H1 (cell line): ENCODE measurements at regions not wholly inside any gene's neighbourhood (a gene's known extent, or its start where the extent isn't known, plus 50 kb on each side); places are given as distances from the start of the nearest gene placed in this dataset.

ENCODE experiments used
- CTCF ChIA-PET: fragments of 300-600 bp; sonication (Branson Sonifier 250); formaldehyde crosslinking; loops from one replicate; lab custom pipeline; 2021; ENCODE audit not compliant: partially characterized antibody; lab: Charles Lee
- POLR2A ChIA-PET: fragments of 300-600 bp; sonication (Branson Sonifier 250); formaldehyde crosslinking; loops from one replicate; lab custom pipeline; 2021; ENCODE audit warnings: inconsistent platforms; ENCODE audit not compliant: partially characterized antibody; lab: Charles Lee
- DNase-seq, 2 experiments: peaks; one replicate each; pipeline versions ENCODE4 v3.0.0 to v3.0.0-alpha.2; 2010 to 2022; ENCODE audit warnings: low spot score in 2 of 2, low read depth in 1 of 2, mixed read lengths in 1 of 2
- FAIRE-seq: peaks from 2 replicates; lab custom pipeline; 2011; peaks lifted over from hg19 to GRCh38; lab: Jason Lieb, UNC
- H2AFZ ChIP-seq: 2 replicates; pipeline ENCODE4 v1.8.1; 2012; ENCODE audit warnings: low read length, inconsistent platforms
- H2AK5ac ChIP-seq: 2 replicates; pipeline ENCODE4 v1.6.1; 2013; ENCODE audit warnings: low read depth, low read length
- H2BK120ac ChIP-seq: replicated peaks from 2 replicates; pipeline ENCODE3; 2013; ENCODE audit warnings: low read depth, low read length, inconsistent platforms
- H2BK12ac ChIP-seq: 2 replicates; pipeline ENCODE4 v1.6.1; 2013; ENCODE audit warnings: low read depth, low read length
- H2BK15ac ChIP-seq: 2 replicates; pipeline ENCODE4 v1.6.1; 2013; ENCODE audit warnings: low read length
- H2BK20ac ChIP-seq: 2 replicates; pipeline ENCODE4 v1.6.1; 2013; ENCODE audit warnings: low read length
- H2BK5ac ChIP-seq: 2 replicates; pipeline ENCODE4 v1.6.1; 2013; ENCODE audit warnings: low read depth, low read length
- H3K14ac ChIP-seq: 2 replicates; pipeline ENCODE4 v1.6.1; 2013; ENCODE audit warnings: inconsistent platforms; ENCODE audit not compliant: insufficient read length
- H3K18ac ChIP-seq: 2 replicates; pipeline ENCODE4 v1.6.1; 2013; ENCODE audit warnings: low read length; ENCODE audit errors: extremely low read depth
- H3K23ac ChIP-seq: 2 replicates; pipeline ENCODE4 v1.6.1; 2013; ENCODE audit warnings: inconsistent platforms; ENCODE audit not compliant: insufficient read length
- H3K23me2 ChIP-seq: 2 replicates; pipeline ENCODE4 v1.6.1; 2013; ENCODE audit warnings: low read depth, low read length
- H3K27ac ChIP-seq: 2 replicates; pipeline ENCODE4 v1.6.1; 2011; ENCODE audit warnings: low read depth, low read length, inconsistent platforms
- H3K27me3 ChIP-seq, 4 experiments: replicated peaks in 1 of 4; 1 replicate in 1 of 4; 2 replicates in 3 of 4; pipeline versions ENCODE4 v1.6.1 to v1.8.1; 2011 to 2013; ENCODE audit warnings: low read length in 3 of 4, mild to moderate bottlenecking in 3 of 4, inconsistent platforms in 2 of 4, mixed read lengths in 2 of 4, moderate library complexity in 1 of 4; ENCODE audit not compliant: control insufficient read depth in 3 of 4, insufficient read depth in 3 of 4; ENCODE audit errors: extremely low read depth in 1 of 4
- H3K36me3 ChIP-seq, 4 experiments: 2 replicates each; pipeline versions ENCODE4 v1.6.1 to v1.8.1; 2011 to 2013; ENCODE audit warnings: mild to moderate bottlenecking in 4 of 4, low read length in 3 of 4, moderate library complexity in 2 of 4, control low read depth in 1 of 4, inconsistent platforms in 1 of 4; ENCODE audit not compliant: insufficient read depth in 4 of 4, control insufficient read depth in 2 of 4
- H3K4ac ChIP-seq: replicated peaks from 2 replicates; pipeline ENCODE3; 2013; ENCODE audit warnings: low read length, low read depth, mixed read lengths, inconsistent platforms; ENCODE audit not compliant: insufficient read length
- H3K4me1 ChIP-seq, 4 experiments: replicated peaks in 1 of 4; 1 replicate in 1 of 4; 2 replicates in 3 of 4; pipeline versions ENCODE4 v1.6.1 to v1.8.1; 2011 to 2013; ENCODE audit warnings: low read length in 3 of 4, inconsistent platforms in 2 of 4, mixed read lengths in 1 of 4; ENCODE audit not compliant: insufficient read depth in 4 of 4, control insufficient read depth in 3 of 4
- H3K4me2 ChIP-seq, 2 experiments: 2 replicates each; pipeline versions ENCODE4 v1.6.1 to v1.8.1; 2011 to 2013; ENCODE audit warnings: low read depth in 2 of 2, low read length in 2 of 2, control low read depth in 1 of 2, inconsistent platforms in 1 of 2, mild to moderate bottlenecking in 1 of 2; ENCODE audit not compliant: insufficient read depth in 1 of 2
- H3K4me3 ChIP-seq, 4 experiments: fragments of 200-600, 300-600 bp in 1 of 4; sonication (generic), shearing (Covaris generic), sonication (Bioruptor Twin) in 1 of 4; 2 replicates each; pipeline versions ENCODE4 v1.5.1 to v1.8.1; 2011 to 2016; ENCODE audit warnings: low read length in 4 of 4, low read depth in 3 of 4, control low read depth in 2 of 4, inconsistent platforms in 2 of 4, mild to moderate bottlenecking in 2 of 4, mixed read lengths in 1 of 4, moderate library complexity in 1 of 4; ENCODE audit not compliant: insufficient read depth in 2 of 4; ENCODE audit errors: extremely low read depth in 1 of 4
- H3K56ac ChIP-seq: replicated peaks from 2 replicates; pipeline ENCODE3; 2013; ENCODE audit warnings: low read depth, mild to moderate bottlenecking, mixed read lengths, low read length, inconsistent platforms; ENCODE audit not compliant: insufficient read length
- H3K79me1 ChIP-seq: 2 replicates; pipeline ENCODE4 v1.6.1; 2013; ENCODE audit warnings: low read depth, low read length, control low read depth
- H3K79me2 ChIP-seq, 2 experiments: 2 replicates each; pipeline versions ENCODE4 v1.6.1 to v1.8.1; 2012 to 2013; ENCODE audit warnings: low read length in 2 of 2, mild to moderate bottlenecking in 2 of 2, inconsistent platforms in 1 of 2; ENCODE audit not compliant: insufficient read depth in 2 of 2, control insufficient read depth in 1 of 2
- H3K9ac ChIP-seq, 4 experiments: replicated peaks in 1 of 4; 1 replicate in 1 of 4; 2 replicates in 3 of 4; pipeline versions ENCODE4 v1.6.1 to v1.8.1; 2011 to 2013; ENCODE audit warnings: low read depth in 3 of 4, low read length in 3 of 4, control low read depth in 2 of 4, mild to moderate bottlenecking in 2 of 4, moderate library complexity in 2 of 4, inconsistent platforms in 1 of 4; ENCODE audit errors: extremely low read depth in 1 of 4
- H3K9me3 ChIP-seq, 2 experiments: 2 replicates each; pipeline versions ENCODE4 v1.6.1 to v1.8.1; 2012 to 2013; ENCODE audit warnings: mild to moderate bottlenecking in 2 of 2, moderate library complexity in 2 of 2, control low read depth in 1 of 2, inconsistent platforms in 1 of 2, low read depth in 1 of 2, low read length in 1 of 2, mixed read lengths in 1 of 2; ENCODE audit not compliant: insufficient read depth in 2 of 2
- H4K20me1 ChIP-seq, 2 experiments: replicated peaks in 1 of 2; 2 replicates each; pipeline versions ENCODE3 to v1.8.1; 2011 to 2013; ENCODE audit warnings: inconsistent platforms in 2 of 2, low read length in 2 of 2, mild to moderate bottlenecking in 1 of 2; ENCODE audit not compliant: insufficient read depth in 2 of 2, control insufficient read depth in 1 of 2
- H4K5ac ChIP-seq: 2 replicates; pipeline ENCODE4 v1.6.1; 2013; ENCODE audit warnings: low read length, low read depth, mixed read lengths, inconsistent platforms; ENCODE audit not compliant: insufficient read length
- H4K8ac ChIP-seq: 2 replicates; pipeline ENCODE4 v1.8.0; 2013; ENCODE audit warnings: mild to moderate bottlenecking, moderate library complexity, low read length, inconsistent platforms; ENCODE audit not compliant: insufficient read depth; ENCODE audit errors: extremely low read depth
- H4K91ac ChIP-seq: replicated peaks from 2 replicates; pipeline ENCODE3; 2013; ENCODE audit warnings: low read length, mixed read lengths, inconsistent platforms; ENCODE audit not compliant: insufficient read length
- ATF3 ChIP-seq: IDR thresholded peaks from 2 replicates; pipeline ENCODE4 v1.6.1; 2011; ENCODE audit warnings: low read depth, mild to moderate bottlenecking, low read length; ENCODE audit not compliant: insufficient read depth
- BACH1 ChIP-seq: IDR thresholded peaks from 2 replicates; pipeline ENCODE4 v1.6.1; 2012; ENCODE audit warnings: low read length, improper control_type of control experiment
- BRCA1 ChIP-seq: IDR thresholded peaks from 2 replicates; pipeline ENCODE4 v1.6.1; 2012; ENCODE audit warnings: low read depth, low read length, improper control_type of control experiment
- E2F6 ChIP-seq: IDR thresholded peaks from 2 replicates; pipeline ENCODE4 v1.6.1; 2012; ENCODE audit warnings: inconsistent platforms
- GABPA ChIP-seq: IDR thresholded peaks from 2 replicates; pipeline ENCODE4 v1.6.1; 2011; ENCODE audit warnings: mild to moderate bottlenecking, low read length, moderate library complexity, borderline replicate concordance; ENCODE audit not compliant: insufficient read depth
- PHF8 ChIP-seq: fragments of 200-600 bp; sonication (generic); conservative IDR thresholded peaks from 2 replicates; pipeline ENCODE4 v1.7.1; 2012; ENCODE audit warnings: low read depth, mild to moderate bottlenecking, inconsistent platforms, low read length, moderate library complexity
- RAD21 ChIP-seq, 2 experiments: IDR thresholded peaks in 1 of 2; conservative IDR thresholded peaks in 1 of 2; 2 replicates each; pipeline ENCODE4 v1.6.1; 2011; ENCODE audit warnings: low read depth in 2 of 2, low read length in 2 of 2, improper control_type of control experiment in 1 of 2, inconsistent platforms in 1 of 2, mild to moderate bottlenecking in 1 of 2, moderate library complexity in 1 of 2
- RFX5 ChIP-seq: IDR thresholded peaks from 2 replicates; pipeline ENCODE4 v1.6.1; 2011; ENCODE audit warnings: low read depth, low read length, improper control_type of control experiment, borderline replicate concordance
- SIN3A ChIP-seq, 2 experiments: IDR thresholded peaks in 1 of 2; conservative IDR thresholded peaks in 1 of 2; 2 replicates each; pipeline ENCODE4 v1.6.1; 2011 to 2012; ENCODE audit warnings: low read length in 2 of 2, improper control_type of control experiment in 1 of 2, low read depth in 1 of 2, mild to moderate bottlenecking in 1 of 2
- ZNF274 ChIP-seq: IDR thresholded peaks from 2 replicates; pipeline ENCODE4 v1.7.0; 2012; ENCODE audit warnings: low read length, borderline replicate concordance; ENCODE audit errors: extremely low read depth
- WGBS, 2 experiments: shearing (Covaris generic) in 1 of 2; methylation state at CpG; one replicate each; pipeline versions ENCODE4 v1.1.6 to v1.1.7; 2013 to 2015; ENCODE audit warnings: low lambda C conversion rate in 2 of 2, mixed read lengths in 2 of 2, inconsistent platforms in 1 of 2, low coverage in 1 of 2, missing lambda C conversion rate in 1 of 2; ENCODE audit not compliant: insufficient replicate concordance in 2 of 2, insufficient coverage in 1 of 2, insufficient read length in 1 of 2; ENCODE audit errors: extremely low coverage in 1 of 2, missing lambda C conversion rate in 1 of 2; 5-methylcytosine and 5-hydroxymethylcytosine counted together

- no peak overlapping the region for H3K23ac ChIP-seq
- H3K56ac ChIP-seq, result no peak overlapping the region
- 92% methylated on average over 13 of the region's 13 CpGs; no CpG with 5 or more reads in 1 of the 2 experiments for WGBS, 2 experiments
- H3K14ac ChIP-seq, result no peak overlapping the region
- no peak overlapping the region for H4K5ac ChIP-seq
- H3K4me1 ChIP-seq, result peaks cover 0 to 7% (median 6%) of the 10 kb centered on the region in 4 experiments; a peak in 2 of 7 replicates
- no peak overlapping the region for H3K4me2 ChIP-seq
- no peak overlapping the region for H2AFZ ChIP-seq
- no peak overlapping the region for H3K18ac ChIP-seq
- no peak overlapping the region for H2BK120ac ChIP-seq
- no peak overlapping the region for H4K91ac ChIP-seq
- no peaks in the 10 kb centered on the region; the same call in 1 of the 2 replicates for H3K79me1 ChIP-seq
- peak overlapping the region; percentile 20; the same call in 1 of the 2 replicates for H2BK12ac ChIP-seq
- H4K8ac ChIP-seq, result no peak overlapping the region; the same call in 1 of the 2 replicates
- no peak overlapping the region for H2AK5ac ChIP-seq
- no peaks in the 10 kb centered on the region; the same call in 1 of the 2 replicates for H3K23me2 ChIP-seq
- H3K4me3 ChIP-seq, result no peak overlapping the region
- FAIRE-seq, result no peak
- H2BK20ac ChIP-seq, result peak overlapping the region; percentile 57; the same call in 1 of the 2 replicates
- POLR2A ChIA-PET, result interaction anchor here (0.5 kb wide), 1 partner anchor 22 kb away, joined by 3 read pairs; no protein-coding TSS in a partner anchor
- no peaks in the 10 kb centered on the region; a peak in 2 of 7 replicates for H3K27me3 ChIP-seq
- no peak overlapping the region for H2BK15ac ChIP-seq
- no peak overlapping the region for H3K27ac ChIP-seq
- no peak overlapping the region for H3K9ac ChIP-seq
- no peak overlapping the region for H2BK5ac ChIP-seq
- no peaks in the 10 kb centered on the region for H3K36me3 ChIP-seq
- H3K4ac ChIP-seq, result peak overlapping the region; percentile 2
- H4K20me1 ChIP-seq, result no peaks in the 10 kb centered on the region
- CTCF ChIA-PET, result interaction anchor here (0.6 to 1.0 kb wide), 2 partner anchors 560 to 692 kb away, joined by 3 read pairs; no protein-coding TSS in a partner anchor
- no peaks in the 10 kb centered on the region for H3K9me3 ChIP-seq
- DNase-seq, result no peak
- H3K79me2 ChIP-seq, result no peaks in the 10 kb centered on the region
- TF ChIP-seq RFX5, result no peak
- TF ChIP-seq ZNF274, result no peak
- TF ChIP-seq GABPA, result no peak
- no peak for TF ChIP-seq PHF8
- no peak for TF ChIP-seq BACH1
- no peak for TF ChIP-seq E2F6
- no peak for TF ChIP-seq SIN3A (conservative IDR thresholded peaks at IDR 0.05 in 1 of 2, IDR thresholded peaks at IDR 0.05 in 1 of 2; ENCODE audit: low read depth in 1 of 2, low read length in 2 of 2)
- no peak for TF ChIP-seq BRCA1
- no peak for TF ChIP-seq RAD21 (IDR thresholded peaks at IDR 0.05 in 1 of 2, conservative IDR thresholded peaks at IDR 0.05 in 1 of 2; ENCODE audit: low read depth in 2 of 2, low read length in 2 of 2)
- no peak for TF ChIP-seq ATF3
Observed at GRCh38 chr2:8159211-8159965, 522.5 kb upstream of the ID2 start.
